Cardiac muscle cell (in vitro differentiated cells and primary cell): ENCODE measurements at regions not wholly inside any gene's neighbourhood (a gene's known extent, or its start where the extent isn't known, plus 50 kb on each side); places are given as distances from the start of the nearest gene placed in this dataset.
"Not testable (repeated sequence)": the region's sequence is repeated elsewhere in the genome, so short reads cannot be mapped to it uniquely, and the experiment has no call there.

Experiments used
- DNase-seq, 2 donors: peaks; one replicate each; pipeline versions ENCODE4 v3.0.0 to v3.0.0-alpha.2; 2010 to 2017; ENCODE audit warnings: low read depth in 1 of 2, low spot score in 1 of 2
- H3K27ac ChIP-seq: fragments of 200-600 bp; sonication (generic); 2 replicates; pipeline ENCODE4 v1.5.1; 2016
- H3K27me3 ChIP-seq: fragments of 200-600 bp; sonication (generic); 2 replicates; pipeline ENCODE4 v1.6.0; 2016; ENCODE audit warnings: control low read depth
- H3K36me3 ChIP-seq: fragments of 200-600 bp; sonication (generic); 2 replicates; pipeline ENCODE4 v1.5.1; 2016; ENCODE audit warnings: control low read depth
- H3K4me1 ChIP-seq: fragments of 200-600 bp; sonication (generic); 2 replicates; pipeline ENCODE4 v1.8.1; 2017; ENCODE audit warnings: low read depth, mild to moderate bottlenecking, mixed run types
- H3K4me3 ChIP-seq: fragments of 200-600 bp; sonication (generic); 2 replicates; pipeline ENCODE4 v1.5.1; 2016; ENCODE audit warnings: mild to moderate bottlenecking
- H3K9me3 ChIP-seq: fragments of 200-600 bp; sonication (generic); 2 replicates; pipeline ENCODE4 v1.5.1; 2017; ENCODE audit warnings: low read depth, mild to moderate bottlenecking, control low read depth
- TF ChIP-seq, protein P1 (sequence below): IDR thresholded peaks from 2 replicates; pipeline ENCODE4 v1.5.1; 2012; ENCODE audit warnings: low read depth, mild to moderate bottlenecking, low read length

DNA sequence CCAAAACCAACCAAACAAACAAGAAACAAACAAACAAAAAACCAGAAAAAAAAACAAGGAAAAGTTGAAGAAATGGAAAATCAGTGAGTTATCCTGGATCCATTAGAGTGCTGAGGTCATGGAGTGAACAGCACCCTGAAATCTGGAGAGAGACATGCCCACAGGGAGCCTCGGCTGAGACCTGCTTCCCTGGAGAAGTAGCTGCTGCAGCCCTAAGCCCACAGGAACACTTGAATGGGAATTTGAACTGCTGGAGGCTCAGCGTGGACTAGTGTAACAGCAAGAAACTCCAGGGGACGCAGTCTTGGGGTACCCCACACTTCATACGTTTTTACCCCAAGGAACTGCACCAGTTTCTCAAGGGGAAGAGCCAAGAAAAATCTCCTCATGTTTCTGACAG is 144.1 kb upstream of the UBE3A start:
- H3K36me3 ChIP-seq = no peaks in the 10 kb centered on the region
- TF ChIP-seq, protein P1, sequence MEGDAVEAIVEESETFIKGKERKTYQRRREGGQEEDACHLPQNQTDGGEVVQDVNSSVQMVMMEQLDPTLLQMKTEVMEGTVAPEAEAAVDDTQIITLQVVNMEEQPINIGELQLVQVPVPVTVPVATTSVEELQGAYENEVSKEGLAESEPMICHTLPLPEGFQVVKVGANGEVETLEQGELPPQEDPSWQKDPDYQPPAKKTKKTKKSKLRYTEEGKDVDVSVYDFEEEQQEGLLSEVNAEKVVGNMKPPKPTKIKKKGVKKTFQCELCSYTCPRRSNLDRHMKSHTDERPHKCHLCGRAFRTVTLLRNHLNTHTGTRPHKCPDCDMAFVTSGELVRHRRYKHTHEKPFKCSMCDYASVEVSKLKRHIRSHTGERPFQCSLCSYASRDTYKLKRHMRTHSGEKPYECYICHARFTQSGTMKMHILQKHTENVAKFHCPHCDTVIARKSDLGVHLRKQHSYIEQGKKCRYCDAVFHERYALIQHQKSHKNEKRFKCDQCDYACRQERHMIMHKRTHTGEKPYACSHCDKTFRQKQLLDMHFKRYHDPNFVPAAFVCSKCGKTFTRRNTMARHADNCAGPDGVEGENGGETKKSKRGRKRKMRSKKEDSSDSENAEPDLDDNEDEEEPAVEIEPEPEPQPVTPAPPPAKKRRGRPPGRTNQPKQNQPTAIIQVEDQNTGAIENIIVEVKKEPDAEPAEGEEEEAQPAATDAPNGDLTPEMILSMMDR = no peak
- H3K4me1 ChIP-seq = no peaks in the 10 kb centered on the region
- H3K9me3 ChIP-seq = no peaks in the 10 kb centered on the region
- no peak overlapping the region for H3K4me3 ChIP-seq
- no peaks in the 10 kb centered on the region for H3K27me3 ChIP-seq
- no peak overlapping the region for H3K27ac ChIP-seq
- DNase-seq = no peak

DNA sequence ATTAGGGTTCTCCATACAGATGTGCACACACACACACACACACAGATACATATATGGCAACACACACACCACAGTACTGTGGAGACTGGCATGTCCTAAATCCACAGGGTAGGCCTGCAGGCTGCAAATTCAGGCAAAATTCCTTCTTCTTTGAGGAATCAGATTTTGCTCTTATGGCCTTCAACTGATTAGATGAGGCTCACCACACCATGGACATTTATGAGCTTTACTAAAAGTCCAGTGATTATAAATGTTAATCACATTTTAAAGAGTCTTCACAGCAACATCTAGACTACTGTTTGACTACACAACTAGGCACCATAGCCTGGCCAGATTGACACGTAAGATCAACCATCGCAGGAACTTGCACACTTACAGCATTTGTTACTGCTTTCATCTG is 140.3 kb upstream of the UBE3A start:
- Histone ChIP-seq H3K27me3 (peaks cover 10% of the 10 kb centered on the region), H3K9me3 (no peaks in the 10 kb centered on the region), H3K4me3 (no peak overlapping the region), H3K36me3 (no peaks in the 10 kb centered on the region), H3K27ac (no peak overlapping the region), H3K4me1 (no peaks in the 10 kb centered on the region)
- DNase-seq = no peak
- TF ChIP-seq, protein P1 = no peak

DNA sequence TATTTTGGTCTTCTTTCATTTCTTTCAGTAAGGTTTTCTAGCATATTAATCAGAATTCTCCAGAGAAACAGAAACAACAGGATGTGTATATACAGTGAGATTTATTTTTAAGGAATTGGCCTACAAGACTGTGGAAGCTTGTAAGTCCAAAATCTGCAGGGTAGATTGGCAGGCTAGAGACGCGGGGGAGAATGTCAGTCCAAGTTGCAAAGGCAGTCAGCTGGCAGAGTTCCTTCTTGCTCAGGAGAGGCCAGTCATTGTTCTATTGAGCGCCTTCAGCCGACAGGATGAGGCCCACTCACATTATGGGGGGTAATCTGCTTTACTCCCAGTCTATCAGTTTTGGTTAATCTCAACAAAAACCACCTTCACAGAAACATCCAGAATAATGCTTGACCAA is 133.4 kb upstream of the UBE3A start:
- peaks cover 18% of the 10 kb centered on the region for H3K4me1 ChIP-seq
- DNase-seq = peak in 1 of 2 donors; percentile 1
- H3K27ac ChIP-seq = no peak overlapping the region
- no peak overlapping the region for H3K4me3 ChIP-seq
- TF ChIP-seq, protein P1 = no peak
- H3K9me3 ChIP-seq = no peaks in the 10 kb centered on the region
- H3K27me3 ChIP-seq = peaks cover 19% of the 10 kb centered on the region
- H3K36me3 ChIP-seq = no peaks in the 10 kb centered on the region

DNA sequence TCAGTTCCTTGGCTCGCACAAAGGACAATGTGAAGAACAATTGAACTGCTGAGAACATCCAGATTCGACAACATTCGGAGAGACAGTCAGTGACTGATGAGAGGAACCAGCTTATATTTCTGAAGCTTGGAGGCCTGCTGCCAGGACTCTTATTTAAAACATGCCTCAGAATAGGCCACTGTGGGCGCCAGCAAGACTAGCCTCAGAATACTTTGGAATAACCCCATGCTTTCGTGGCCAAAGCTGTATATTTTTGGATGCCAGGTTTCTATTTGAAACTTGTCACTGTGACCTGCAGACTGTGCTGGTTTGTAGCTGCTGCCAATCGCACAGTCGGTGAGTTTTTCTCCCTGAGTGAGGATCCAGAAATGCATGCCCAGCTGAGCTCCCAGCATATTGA is 129.9 kb upstream of the UBE3A start:
- H3K27me3 ChIP-seq = peaks cover 6% of the 10 kb centered on the region
- TF ChIP-seq, protein P1 = no peak
- no peak overlapping the region for H3K4me3 ChIP-seq
- H3K27ac ChIP-seq = no peak overlapping the region
- no peak for DNase-seq
- no peaks in the 10 kb centered on the region for H3K9me3 ChIP-seq
- H3K36me3 ChIP-seq = no peaks in the 10 kb centered on the region
- H3K4me1 ChIP-seq = peaks cover 31% of the 10 kb centered on the region

DNA sequence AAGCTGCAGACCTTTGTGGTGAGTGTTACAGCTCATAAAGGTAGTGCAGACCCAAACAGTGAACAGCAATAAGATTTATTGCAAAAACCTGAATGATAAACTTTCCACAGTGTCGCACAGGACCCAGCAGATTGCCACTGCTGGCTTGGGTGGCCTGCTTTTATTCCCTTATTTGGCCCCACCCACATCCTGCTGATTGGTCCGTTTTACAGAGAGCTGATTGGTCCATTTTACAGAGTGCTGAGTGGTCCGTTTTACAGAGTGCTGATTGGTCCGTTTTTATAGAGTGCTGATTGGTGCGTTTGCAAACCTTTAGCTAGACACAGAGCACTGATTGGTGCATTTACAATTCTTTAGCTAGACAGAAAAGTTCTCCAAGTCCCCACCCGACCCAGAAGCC is 127.7 kb upstream of the UBE3A start:
- H3K9me3 ChIP-seq, H3K4me3 ChIP-seq, H3K27me3 ChIP-seq, DNase-seq, H3K27ac ChIP-seq, H3K36me3 ChIP-seq: not testable (repeated sequence)
- H3K4me1 ChIP-seq = peaks cover 31% of the 10 kb centered on the region

DNA sequence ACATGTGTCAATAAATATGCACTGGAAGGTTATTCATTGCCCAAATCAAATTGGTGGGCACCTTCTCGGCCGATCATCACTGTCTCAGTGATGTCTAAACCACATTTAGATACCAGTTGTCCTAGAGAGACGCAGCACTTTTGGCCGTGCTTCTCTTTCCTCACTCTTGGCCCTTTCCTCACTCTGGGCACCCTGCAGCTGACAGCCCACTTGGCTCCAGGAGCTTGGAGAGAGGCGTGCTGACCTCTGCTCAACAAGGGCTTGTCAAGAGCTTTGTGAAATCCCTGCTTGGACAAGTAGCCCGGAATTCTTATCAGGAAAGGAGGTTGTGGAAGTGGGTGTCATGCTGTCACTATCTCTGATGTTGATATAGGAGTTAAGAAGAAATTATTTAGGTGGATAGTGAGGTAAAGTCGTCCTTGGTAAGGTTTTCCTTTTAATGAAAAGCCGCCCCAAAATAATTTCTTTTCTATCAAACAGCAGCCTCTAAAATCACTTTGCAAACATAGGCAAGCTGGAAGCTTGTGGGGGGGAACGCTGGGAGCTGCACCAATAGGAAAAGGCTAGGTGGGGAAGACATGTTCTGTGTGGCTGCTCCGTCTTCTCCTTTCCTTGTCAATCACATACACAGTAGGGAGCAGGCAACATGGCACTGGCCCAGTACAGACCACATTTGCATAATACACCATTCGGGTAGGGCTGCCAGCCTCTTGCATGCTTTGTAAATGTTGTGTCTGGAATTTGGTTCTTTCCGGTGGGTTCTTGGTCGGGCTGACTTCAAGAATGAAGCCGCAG is 126.8 kb upstream of the UBE3A start:
- no peak overlapping the region for H3K4me3 ChIP-seq
- peaks cover 8% of the 10 kb centered on the region for H3K27me3 ChIP-seq
- H3K9me3 ChIP-seq = no peaks in the 10 kb centered on the region
- TF ChIP-seq, protein P1 = no peak
- H3K36me3 ChIP-seq = no peaks in the 10 kb centered on the region
- H3K4me1 ChIP-seq = peaks cover 31% of the 10 kb centered on the region
- peak overlapping the region; percentile 19 for H3K27ac ChIP-seq
- DNase-seq = peak in 1 of 2 donors; percentile 84
